ENCODE measurements at regions not wholly inside any gene's neighbourhood (a gene's known extent, or its start where the extent isn't known, plus 50 kb on each side); places are given as distances from the start of the nearest gene placed in this dataset.

DNA sequence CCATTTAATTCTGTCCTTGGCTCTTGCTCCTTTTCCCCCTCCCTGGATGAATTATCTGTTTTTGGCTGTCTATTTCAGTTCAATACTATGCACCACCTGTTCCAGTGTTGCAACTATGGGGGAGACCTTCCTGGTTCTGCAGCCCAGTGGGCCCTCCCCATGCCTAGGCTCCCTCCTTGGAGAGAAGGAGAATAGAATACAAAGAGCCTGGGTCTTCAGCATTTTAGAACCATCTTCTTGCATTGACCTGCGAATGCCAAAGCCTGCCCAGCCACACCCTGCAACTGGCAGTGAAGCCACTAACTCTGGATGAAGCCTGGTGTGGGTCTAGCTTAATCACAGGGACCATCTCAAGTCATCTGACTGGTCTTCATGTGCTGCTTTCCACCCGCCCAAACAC, 207.1 kb downstream of the HERPUD2 start:
- DNase-seq (ENCODE audit: extremely low spot score), result no peak
- ChIA-PET CTCF (interaction anchor here (1.3 kb wide), 2 partner anchors 9 to 33 kb away, joined by 3 to 4 read pairs; no protein-coding TSS in a partner anchor), POLR2A (no interaction called here)
- TF ChIP-seq, protein P1, sequence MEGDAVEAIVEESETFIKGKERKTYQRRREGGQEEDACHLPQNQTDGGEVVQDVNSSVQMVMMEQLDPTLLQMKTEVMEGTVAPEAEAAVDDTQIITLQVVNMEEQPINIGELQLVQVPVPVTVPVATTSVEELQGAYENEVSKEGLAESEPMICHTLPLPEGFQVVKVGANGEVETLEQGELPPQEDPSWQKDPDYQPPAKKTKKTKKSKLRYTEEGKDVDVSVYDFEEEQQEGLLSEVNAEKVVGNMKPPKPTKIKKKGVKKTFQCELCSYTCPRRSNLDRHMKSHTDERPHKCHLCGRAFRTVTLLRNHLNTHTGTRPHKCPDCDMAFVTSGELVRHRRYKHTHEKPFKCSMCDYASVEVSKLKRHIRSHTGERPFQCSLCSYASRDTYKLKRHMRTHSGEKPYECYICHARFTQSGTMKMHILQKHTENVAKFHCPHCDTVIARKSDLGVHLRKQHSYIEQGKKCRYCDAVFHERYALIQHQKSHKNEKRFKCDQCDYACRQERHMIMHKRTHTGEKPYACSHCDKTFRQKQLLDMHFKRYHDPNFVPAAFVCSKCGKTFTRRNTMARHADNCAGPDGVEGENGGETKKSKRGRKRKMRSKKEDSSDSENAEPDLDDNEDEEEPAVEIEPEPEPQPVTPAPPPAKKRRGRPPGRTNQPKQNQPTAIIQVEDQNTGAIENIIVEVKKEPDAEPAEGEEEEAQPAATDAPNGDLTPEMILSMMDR (IDR thresholded peaks at IDR 0.05; ENCODE audit: control extremely low read depth, extremely low read depth, low read depth, missing control alignments), result no peak

DNA sequence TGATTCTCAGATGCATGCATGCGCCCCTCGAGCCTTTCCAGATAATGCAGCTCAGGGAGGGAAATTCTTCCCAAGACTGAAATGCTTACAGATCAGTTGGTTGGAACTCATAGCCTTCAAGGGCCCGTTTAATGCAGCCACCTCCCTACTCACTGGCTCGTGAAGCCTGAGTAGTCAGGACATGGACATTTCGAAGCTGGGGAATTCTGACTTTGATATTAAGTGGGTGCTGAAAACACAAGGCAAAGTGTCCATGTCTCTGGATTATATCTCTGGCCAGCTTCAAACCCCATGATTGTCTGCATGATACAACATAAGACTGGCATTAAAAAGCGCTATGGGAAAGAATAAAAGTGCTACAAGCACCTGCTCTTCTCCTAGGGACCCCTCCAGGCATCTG, 207.5 kb downstream of the HERPUD2 start:
- POLR2A ChIA-PET, result no interaction called here
- CTCF ChIA-PET, result interaction anchor here (1.3 kb wide), 1 partner anchor 33 kb away, joined by 4 read pairs; no protein-coding TSS in a partner anchor
- DNase-seq (ENCODE audit: extremely low spot score), result no peak
- TF ChIP-seq, protein P1 (IDR thresholded peaks at IDR 0.05; ENCODE audit: control extremely low read depth, extremely low read depth, low read depth, missing control alignments), result no peak

DNA sequence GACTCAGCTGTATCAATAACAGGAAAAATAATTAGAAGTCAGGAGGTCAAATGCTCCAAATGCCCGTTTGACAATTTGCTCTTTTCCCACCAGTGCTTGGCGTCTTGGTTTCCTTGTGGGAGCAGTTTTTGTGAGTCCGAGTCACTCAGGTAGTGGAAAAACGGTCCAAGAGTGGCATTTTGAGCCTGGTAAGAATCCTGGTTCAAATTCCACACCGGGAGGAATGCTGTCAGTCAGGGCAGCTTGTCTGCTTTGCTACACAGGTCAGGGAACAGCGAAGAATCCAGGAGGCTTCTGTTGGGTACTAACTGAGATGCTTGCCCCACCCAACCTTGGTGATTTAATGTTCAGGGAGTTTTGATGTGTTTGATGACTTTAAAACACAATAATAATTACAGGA, 209.5 kb downstream of the HERPUD2 start:
- TF ChIP-seq, protein P1 (IDR thresholded peaks at IDR 0.05; ENCODE audit: control extremely low read depth, extremely low read depth, low read depth, missing control alignments), result no peak
- ChIA-PET CTCF (no interaction called here), POLR2A (no interaction called here)
- DNase-seq (ENCODE audit: extremely low spot score), result no peak

DNA sequence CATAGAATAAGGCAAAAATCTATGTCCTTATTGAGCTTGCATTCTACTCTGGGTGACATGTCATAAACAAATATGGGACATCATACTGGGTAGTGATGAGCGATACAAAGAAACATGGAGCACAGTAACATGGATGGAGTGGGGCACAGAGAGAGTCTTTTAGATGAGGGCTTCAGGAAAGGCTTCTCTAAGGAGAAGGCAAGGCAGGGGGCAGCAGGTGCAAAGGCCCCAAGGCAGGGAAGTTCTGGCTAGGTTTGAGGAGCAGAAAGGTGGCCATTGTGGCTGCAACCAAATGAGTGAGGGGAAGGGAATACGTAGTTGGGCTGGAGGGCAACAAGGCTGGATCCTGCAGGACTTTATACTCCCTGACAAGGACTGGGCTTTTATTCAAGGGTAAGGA, 211.4 kb downstream of the HERPUD2 start:
- no peak for DNase-seq (ENCODE audit: extremely low spot score)
- ChIA-PET POLR2A (no interaction called here), CTCF (no interaction called here)
- TF ChIP-seq, protein P1 (IDR thresholded peaks at IDR 0.05; ENCODE audit: control extremely low read depth, extremely low read depth, low read depth, missing control alignments), result no peak

DNA sequence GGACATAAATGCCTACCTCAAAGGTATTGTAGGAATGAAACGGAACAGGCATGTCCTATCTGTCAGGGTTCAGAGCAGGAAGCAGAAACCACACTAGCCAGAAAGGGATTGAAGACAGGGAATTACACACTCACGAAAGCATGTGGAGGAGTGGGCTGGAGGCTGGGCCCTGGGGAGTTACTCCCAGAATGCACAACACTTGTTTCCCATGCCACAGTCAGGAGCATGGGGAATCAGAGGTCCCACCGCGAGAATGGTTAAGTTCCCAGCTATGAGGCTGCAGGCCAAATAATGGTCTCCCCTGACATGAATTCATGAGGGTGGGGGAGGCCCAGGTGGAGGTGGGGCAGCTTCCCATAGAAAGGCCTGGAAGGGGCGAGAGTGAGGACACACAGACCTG, 212.7 kb downstream of the HERPUD2 start:
- no peak for DNase-seq (ENCODE audit: extremely low spot score)
- TF ChIP-seq, protein P1 (IDR thresholded peaks at IDR 0.05; ENCODE audit: control extremely low read depth, extremely low read depth, low read depth, missing control alignments), result no peak
- CTCF ChIA-PET, result interaction anchor here (1.4 kb wide), 1 partner anchor 9 kb away, joined by 3 read pairs; no protein-coding TSS in a partner anchor

DNA sequence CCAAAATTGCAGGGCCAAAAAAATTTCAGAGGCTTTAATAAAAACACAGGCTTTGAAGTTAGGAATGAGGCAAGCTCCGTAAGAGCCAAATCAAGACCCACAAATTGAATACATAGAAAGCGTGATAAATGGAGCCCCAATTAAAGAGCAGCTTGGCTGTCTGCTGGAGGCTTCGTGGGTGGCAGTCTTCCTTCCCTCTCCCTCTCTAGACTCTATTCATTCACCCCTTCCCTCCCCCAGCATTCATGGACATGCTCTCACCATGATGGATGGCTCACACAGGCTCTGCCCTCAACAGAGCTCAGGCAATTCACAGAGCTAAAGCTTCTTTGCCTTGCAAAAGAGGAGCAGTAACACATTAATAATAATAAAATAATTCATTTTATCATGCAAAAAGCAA, 214.1 kb downstream of the HERPUD2 start:
- DNase-seq (ENCODE audit: extremely low spot score), result no peak
- TF ChIP-seq, protein P1 (IDR thresholded peaks at IDR 0.05; ENCODE audit: control extremely low read depth, extremely low read depth, low read depth, missing control alignments), result no peak
- ChIA-PET CTCF (interaction anchor here (1.4 kb wide), 2 partner anchors 10 to 39 kb away, joined by 3 to 4 read pairs; no protein-coding TSS in a partner anchor), POLR2A (no interaction called here)

More for the DNA sequence above, 212.7 kb downstream of the HERPUD2 start:
- POLR2A ChIA-PET, result no interaction called here

DNA sequence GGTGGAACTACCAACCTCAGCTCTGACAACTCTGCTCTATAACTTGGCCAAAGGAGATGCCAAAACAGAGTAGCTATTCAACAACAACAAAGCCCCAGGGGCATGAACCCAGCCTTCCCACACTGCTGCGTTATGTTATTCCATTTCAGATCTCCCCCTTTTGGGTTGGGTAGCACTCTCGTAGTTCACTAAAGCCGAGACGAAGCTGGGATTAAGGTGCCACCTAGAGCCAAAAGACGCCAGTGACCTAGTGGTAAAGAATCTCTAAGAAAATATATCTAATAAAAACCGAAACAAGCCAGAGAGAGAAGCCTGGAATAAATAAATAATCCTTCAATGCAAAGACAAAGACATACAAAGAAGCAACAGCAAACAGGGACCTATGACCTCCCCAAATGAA, 217.3 kb downstream of the HERPUD2 start:
- CTCF ChIA-PET, result no interaction called here
- DNase-seq (ENCODE audit: extremely low spot score), result no peak
- TF ChIP-seq, protein P1 (IDR thresholded peaks at IDR 0.05; ENCODE audit: control extremely low read depth, extremely low read depth, low read depth, missing control alignments), result no peak
- POLR2A ChIA-PET, result no interaction called here
